ENCODE measurements at regions not wholly inside any gene's neighbourhood (a gene's known extent, or its start where the extent isn't known, plus 50 kb on each side); places are given as distances from the start of the nearest gene placed in this dataset.

DNA sequence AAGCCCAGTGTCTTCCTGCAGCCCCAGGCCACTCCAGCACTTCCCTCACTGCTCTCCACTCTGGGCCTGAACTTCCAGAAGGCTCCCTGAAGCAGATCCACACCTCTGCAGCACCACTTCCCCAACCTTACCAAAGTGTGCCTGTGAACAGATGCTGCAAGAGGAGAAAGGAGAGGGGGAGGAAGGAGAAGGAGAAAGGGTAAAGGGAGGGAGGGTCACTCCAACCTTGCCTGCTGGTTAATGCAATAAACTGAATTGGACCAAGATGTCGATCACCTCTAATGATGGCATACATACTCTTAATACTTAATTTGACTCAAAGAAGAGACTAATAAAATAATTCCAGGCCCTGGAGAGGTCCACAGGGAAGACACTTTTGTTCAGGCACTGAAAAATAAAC, 77.2 kb upstream of the RAI14 start:
- TF ChIP-seq EP300 (IDR thresholded peaks at IDR 0.05) = no peak
- no peak for TF ChIP-seq CTCF (IDR thresholded peaks at IDR 0.05)

All from tibial nerve (tissue), 4 donors.